Activated CD8-positive, alpha-beta T cell treated with anti-CD3 and anti-CD28 coated beads for 36 hours (primary cell): ENCODE measurements at regions not wholly inside any gene's neighbourhood (a gene's known extent, or its start where the extent isn't known, plus 50 kb on each side); places are given as distances from the start of the nearest gene placed in this dataset.

Experiments used
- ATAC-seq: fragments of 200-7000 bp; cut with Tn5 transposase; one replicate; pipeline ENCODE4 v1.10.0; 2021; ENCODE audit warnings: mild to moderate bottlenecking, moderate library complexity
- CTCF ChIA-PET: fragments of 350-600 bp; sonication (Branson Sonifier 250); formaldehyde crosslinking; loops from one replicate; lab custom pipeline; 2021; ENCODE audit warnings: antibody characterized with exemption; lab: Charles Lee
- POLR2A ChIA-PET: fragments of 350-600 bp; sonication (Branson Sonifier 250); formaldehyde crosslinking; loops from one replicate; lab custom pipeline; 2021; ENCODE audit warnings: antibody characterized with exemption; lab: Charles Lee
- DNase-seq: peaks from one replicate; pipeline ENCODE4 v3.0.0-alpha.2; 2020
- H3K27ac Mint-ChIP-seq: one replicate; pipeline ENCODE4 v1.8.0; 2021; ENCODE audit warnings: mild to moderate bottlenecking, mixed read lengths
- H3K27me3 Mint-ChIP-seq: one replicate; pipeline ENCODE4 v1.8.0; 2021; ENCODE audit warnings: mixed read lengths
- H3K36me3 Mint-ChIP-seq: one replicate; pipeline ENCODE4 v1.8.0; 2021; ENCODE audit warnings: low read depth, mixed read lengths
- H3K4me1 Mint-ChIP-seq: one replicate; pipeline ENCODE4 v1.8.0; 2021; ENCODE audit warnings: low read depth, mixed read lengths
- H3K4me3 Mint-ChIP-seq: one replicate; pipeline ENCODE4 v1.8.0; 2021; ENCODE audit warnings: mild to moderate bottlenecking, moderate library complexity, mixed read lengths
- H3K9me3 Mint-ChIP-seq: one replicate; pipeline ENCODE4 v1.8.0; 2021; ENCODE audit warnings: mixed read lengths
- CTCF ChIP-seq: fragments of 200-600 bp; IDR thresholded peaks from one replicate; pipeline ENCODE4 v1.8.0; 2022; ENCODE audit warnings: antibody characterized with exemption, mild to moderate bottlenecking
- intact Hi-C: fragments of 100-400 bp; cut with micrococcal nuclease; formaldehyde crosslinking; loops from one replicate; pipeline ENCODE4 v1.10.0; 2022

- no peak overlapping the region for H3K27ac Mint-ChIP-seq
- intact Hi-C loops = no loop called here
- H3K27me3 Mint-ChIP-seq = peaks cover 18% of the 10 kb centered on the region
- CTCF ChIA-PET = no interaction called here
- no peak for DNase-seq
- POLR2A ChIA-PET = no interaction called here
- no peak overlapping the region for H3K4me3 Mint-ChIP-seq
- ATAC-seq = no peak
- TF ChIP-seq CTCF = no peak
- no peaks in the 10 kb centered on the region for H3K9me3 Mint-ChIP-seq
- H3K36me3 Mint-ChIP-seq = no peaks in the 10 kb centered on the region
- no peaks in the 10 kb centered on the region for H3K4me1 Mint-ChIP-seq
Measured at GRCh38 chr17:36784633-36785032, 152.6 kb upstream of the LHX1 start.

- intact Hi-C loops = no loop called here
Measured at GRCh38 chr17:36786867-36787266, 150.4 kb upstream of the LHX1 start.

GRCh38 chr17:36791150-36791941 lies 145.9 kb upstream of the LHX1 start:
- POLR2A ChIA-PET = no interaction called here

More at GRCh38 chr17:36786867-36787266, 150.4 kb upstream of the LHX1 start:
- TF ChIP-seq CTCF = no peak
- H3K27me3 Mint-ChIP-seq = peaks cover 18% of the 10 kb centered on the region
- H3K9me3 Mint-ChIP-seq = no peaks in the 10 kb centered on the region
- H3K4me1 Mint-ChIP-seq = no peaks in the 10 kb centered on the region
- ChIA-PET CTCF (no interaction called here), POLR2A (no interaction called here)
- no peak for ATAC-seq
- H3K27ac Mint-ChIP-seq = no peak overlapping the region
- H3K4me3 Mint-ChIP-seq = no peak overlapping the region
- no peak for DNase-seq
- no peaks in the 10 kb centered on the region for H3K36me3 Mint-ChIP-seq

GRCh38 chr17:36791942-36792475 lies 145.3 kb upstream of the LHX1 start:
- CTCF ChIA-PET = interaction anchor here (0.8 kb wide), 1 partner anchor 37 kb away, joined by 3 read pairs; no protein-coding TSS in a partner anchor
- H3K27ac Mint-ChIP-seq = no peak overlapping the region
- H3K4me1 Mint-ChIP-seq = no peaks in the 10 kb centered on the region
- no peaks in the 10 kb centered on the region for H3K9me3 Mint-ChIP-seq
- intact Hi-C loops = no loop called here
- POLR2A ChIA-PET = interaction anchor here (1.4 kb wide), 1 partner anchor 15 kb away, joined by 4 read pairs; no protein-coding TSS in a partner anchor
- ATAC-seq (no peak), DNase-seq (no peak)
- H3K36me3 Mint-ChIP-seq = no peaks in the 10 kb centered on the region
- no peak for TF ChIP-seq CTCF
- peaks cover 13% of the 10 kb centered on the region for H3K27me3 Mint-ChIP-seq
- no peak overlapping the region for H3K4me3 Mint-ChIP-seq

More at GRCh38 chr17:36791150-36791941, 145.9 kb upstream of the LHX1 start:
- Mint-ChIP-seq H3K27ac (no peak overlapping the region), H3K27me3 (peaks cover 13% of the 10 kb centered on the region), H3K4me3 (no peak overlapping the region), H3K4me1 (no peaks in the 10 kb centered on the region), H3K9me3 (no peaks in the 10 kb centered on the region), H3K36me3 (no peaks in the 10 kb centered on the region)
- CTCF ChIA-PET = interaction anchor here (0.8 kb wide), 1 partner anchor 36 kb away, joined by 3 read pairs; no protein-coding TSS in a partner anchor
- no peak for ATAC-seq
- TF ChIP-seq CTCF = no peak
- no peak for DNase-seq
- intact Hi-C loops = no loop called here

- H3K27me3 Mint-ChIP-seq = peaks cover 13% of the 10 kb centered on the region
- ChIA-PET POLR2A (interaction anchor here (1.4 kb wide), 1 partner anchor 14 kb away, joined by 4 read pairs; no protein-coding TSS in a partner anchor), CTCF (no interaction called here)
- no peaks in the 10 kb centered on the region for H3K36me3 Mint-ChIP-seq
- H3K9me3 Mint-ChIP-seq = no peaks in the 10 kb centered on the region
- no peak overlapping the region for H3K27ac Mint-ChIP-seq
- DNase-seq (no peak), ATAC-seq (no peak)
- no peak overlapping the region for H3K4me3 Mint-ChIP-seq
- intact Hi-C loops = no loop called here
- no peaks in the 10 kb centered on the region for H3K4me1 Mint-ChIP-seq
- TF ChIP-seq CTCF = no peak
Measured at GRCh38 chr17:36792849-36793248, 144.4 kb upstream of the LHX1 start.
